Endodermal cell (in vitro differentiated cells): ENCODE measurements at regions not wholly inside any gene's neighbourhood (a gene's known extent, or its start where the extent isn't known, plus 50 kb on each side); places are given as distances from the start of the nearest gene placed in this dataset.

Source experiments
- DNase-seq: peaks from one replicate; pipeline ENCODE4 v3.0.0-alpha.2; 2017
- H3K27ac ChIP-seq: 2 replicates; pipeline ENCODE4 v1.5.1; 2013; ENCODE audit warnings: mild to moderate bottlenecking, low read depth, low read length, moderate library complexity
- H3K27me3 ChIP-seq: 2 replicates; pipeline ENCODE4 v1.6.1; 2013; ENCODE audit warnings: mild to moderate bottlenecking, low read length, moderate library complexity; ENCODE audit not compliant: insufficient read depth, control insufficient read depth, poor library complexity, severe bottlenecking
- H3K36me3 ChIP-seq: 2 replicates; pipeline ENCODE4 v1.7.0; 2013; ENCODE audit warnings: mild to moderate bottlenecking, low read length, moderate library complexity; ENCODE audit not compliant: control insufficient read depth, insufficient read depth
- H3K4me1 ChIP-seq: one replicate; pipeline ENCODE4 v1.7.0; 2013; ENCODE audit warnings: low read length; ENCODE audit not compliant: control insufficient read depth, insufficient read depth
- H3K4me3 ChIP-seq: 2 replicates; pipeline ENCODE4 v1.5.1; 2013; ENCODE audit warnings: mild to moderate bottlenecking, low read length, moderate library complexity
- H3K9ac ChIP-seq: 2 replicates; pipeline ENCODE4 v1.6.1; 2013; ENCODE audit warnings: mild to moderate bottlenecking, low read length, moderate library complexity; ENCODE audit not compliant: poor library complexity, severe bottlenecking; ENCODE audit errors: extremely low read depth
- H3K9me3 ChIP-seq: 2 replicates; pipeline ENCODE4 v1.6.1; 2013; ENCODE audit warnings: mild to moderate bottlenecking, low read length, moderate library complexity; ENCODE audit not compliant: control insufficient read depth
- H3K27ac Mint-ChIP-seq: 2 replicates; pipeline ENCODE4 v1.8.0; 2020; ENCODE audit warnings: mixed read lengths
- H3K27me3 Mint-ChIP-seq: 2 replicates; pipeline ENCODE4 v1.8.0; 2021; ENCODE audit warnings: mild to moderate bottlenecking, mixed read lengths; ENCODE audit not compliant: insufficient read depth
- H3K36me3 Mint-ChIP-seq: 2 replicates; pipeline ENCODE4 v1.8.0; 2020; ENCODE audit warnings: low read depth, mixed read lengths
- H3K4me1 Mint-ChIP-seq: 2 replicates; pipeline ENCODE4 v1.8.0; 2020; ENCODE audit warnings: mixed read lengths
- H3K4me3 Mint-ChIP-seq: 2 replicates; pipeline ENCODE4 v1.8.0; 2020; ENCODE audit warnings: mild to moderate bottlenecking, moderate library complexity, mixed read lengths
- H3K9me3 Mint-ChIP-seq: 2 replicates; pipeline ENCODE4 v1.8.0; 2020; ENCODE audit warnings: mild to moderate bottlenecking, mixed read lengths
- CTCF ChIP-seq: fragments of 200-600 bp; sonication (generic); conservative IDR thresholded peaks from 2 replicates; pipeline ENCODE4 v1.5.0; 2021; ENCODE audit warnings: antibody characterized with exemption, mild to moderate bottlenecking
- whole genome bisulfite sequencing, 2 experiments: methylation state at CpG; one replicate each; pipeline versions ENCODE4 v1.1.5 to v1.1.7; 2013; ENCODE audit warnings: missing lambda C conversion rate in 2 of 2, mixed read lengths in 1 of 2; ENCODE audit not compliant: insufficient coverage in 1 of 2, insufficient read length in 1 of 2; 5-methylcytosine and 5-hydroxymethylcytosine counted together

DNA sequence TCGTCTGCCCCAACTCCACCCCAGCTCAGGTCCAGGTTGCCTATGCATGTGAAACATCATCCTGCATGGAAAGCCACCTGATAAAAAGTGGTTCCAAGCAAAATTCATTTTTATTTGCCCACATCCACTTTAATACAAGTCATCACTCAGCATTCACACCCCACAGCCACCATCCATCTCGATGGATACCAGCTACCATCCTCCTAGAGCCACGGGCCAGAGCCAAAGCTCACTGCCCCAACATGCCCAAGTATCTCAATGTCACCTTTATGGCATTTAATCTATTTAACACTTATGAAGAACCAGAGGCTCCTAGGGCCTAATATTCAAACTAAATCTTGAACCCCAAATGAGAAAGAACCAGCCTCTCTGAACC lies 70.5 kb downstream of the COPRS start:
- H3K4me1 ChIP-seq: no peaks in the 10 kb centered on the region
- H3K36me3 ChIP-seq: no peaks in the 10 kb centered on the region
- H3K27ac ChIP-seq: no peak overlapping the region
- Mint-ChIP-seq H3K27me3 (peaks cover 4% of the 10 kb centered on the region), H3K27ac (no peak overlapping the region), H3K4me1 (no peaks in the 10 kb centered on the region), H3K36me3 (no peaks in the 10 kb centered on the region), H3K4me3 (no peak overlapping the region), H3K9me3 (peaks cover 4% of the 10 kb centered on the region)
- no peak overlapping the region for H3K4me3 ChIP-seq
- TF ChIP-seq CTCF: no peak
- DNase-seq: no peak
- H3K27me3 ChIP-seq: no peaks in the 10 kb centered on the region
- no peak overlapping the region for H3K9ac ChIP-seq
- H3K9me3 ChIP-seq: no peaks in the 10 kb centered on the region
- 75 to 94% methylated on average over 2 to 3 of the region's 3 CpGs for WGBS, 2 experiments

GRCh38 chr17:31787857-31788570 lies 71.0 kb downstream of the COPRS start:
- no peaks in the 10 kb centered on the region for H3K9me3 ChIP-seq
- H3K27me3 ChIP-seq: no peaks in the 10 kb centered on the region
- Mint-ChIP-seq H3K27ac (no peak overlapping the region), H3K9me3 (peaks cover 4% of the 10 kb centered on the region), H3K4me1 (no peaks in the 10 kb centered on the region), H3K4me3 (no peak overlapping the region), H3K36me3 (no peaks in the 10 kb centered on the region), H3K27me3 (peaks cover 10% of the 10 kb centered on the region)
- no peak overlapping the region for H3K9ac ChIP-seq
- peak; percentile 54 for DNase-seq
- no peak overlapping the region for H3K4me3 ChIP-seq
- no peak overlapping the region for H3K27ac ChIP-seq
- H3K36me3 ChIP-seq: no peaks in the 10 kb centered on the region
- 82 to 93% methylated on average over 5 to 7 of the region's 7 CpGs for WGBS, 2 experiments
- TF ChIP-seq CTCF: no peak
- no peaks in the 10 kb centered on the region for H3K4me1 ChIP-seq

DNA sequence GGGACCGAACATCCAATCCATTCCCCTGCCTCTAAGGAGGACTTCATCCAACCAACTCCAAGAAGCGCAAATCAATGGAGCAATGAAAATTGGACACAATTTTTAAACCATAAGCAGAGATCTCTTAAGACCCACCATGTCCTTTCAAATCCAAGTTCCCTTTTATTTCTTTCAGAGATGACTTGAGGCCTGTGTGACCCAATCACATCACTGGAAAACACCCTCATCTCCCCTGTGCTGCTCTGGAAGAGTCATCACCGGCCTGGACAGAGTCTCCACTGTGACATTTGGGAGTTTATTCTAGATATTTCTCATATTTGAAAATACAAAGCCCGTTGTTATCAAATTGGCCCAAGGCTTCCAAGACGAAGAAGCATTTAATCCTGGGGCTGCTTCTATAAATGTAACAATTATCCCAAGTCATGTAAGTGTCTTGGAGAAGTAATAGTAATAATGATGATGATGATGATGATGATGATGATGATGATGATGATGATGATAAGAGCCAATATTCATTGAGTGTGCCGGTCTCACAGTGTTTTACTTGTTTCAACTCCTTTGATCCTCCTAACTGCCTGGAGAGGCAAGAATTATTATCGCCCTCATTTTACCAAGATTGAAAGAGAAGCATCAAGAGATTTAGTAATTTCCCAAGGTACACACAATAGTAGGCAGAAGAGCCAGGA lies 72.1 kb downstream of the COPRS start:
- H3K4me3 ChIP-seq: no peak overlapping the region
- no peaks in the 10 kb centered on the region for H3K4me1 ChIP-seq
- no peak overlapping the region for H3K9ac ChIP-seq
- no peaks in the 10 kb centered on the region for H3K36me3 ChIP-seq
- H3K27me3 ChIP-seq: no peaks in the 10 kb centered on the region
- WGBS, 2 experiments: 90 to 93% methylated on average over 5 to 7 of the region's 7 CpGs
- H3K9me3 Mint-ChIP-seq: peaks cover 4% of the 10 kb centered on the region
- no peak overlapping the region for H3K4me3 Mint-ChIP-seq
- no peak overlapping the region for H3K27ac ChIP-seq
- no peak for TF ChIP-seq CTCF
- DNase-seq: no peak
- no peaks in the 10 kb centered on the region for H3K4me1 Mint-ChIP-seq
- H3K9me3 ChIP-seq: no peaks in the 10 kb centered on the region
- no peak overlapping the region for H3K27ac Mint-ChIP-seq
- H3K36me3 Mint-ChIP-seq: no peaks in the 10 kb centered on the region
- peaks cover 12% of the 10 kb centered on the region for H3K27me3 Mint-ChIP-seq
